Adipocyte (in vitro differentiated cells): ENCODE measurements at regions not wholly inside any gene's neighbourhood (a gene's known extent, or its start where the extent isn't known, plus 50 kb on each side); places are given as distances from the start of the nearest gene placed in this dataset.

Source experiments
- DNase-seq: peaks from one replicate; pipeline ENCODE4 v3.0.0-alpha.2; 2015; ENCODE audit warnings: low read depth
- H3K27me3 ChIP-seq: replicated peaks from 2 replicates; pipeline ENCODE4 v1.7.0; 2013; ENCODE audit warnings: mild to moderate bottlenecking, low read length, moderate library complexity; ENCODE audit not compliant: control insufficient read depth, insufficient read depth
- H3K36me3 ChIP-seq: 2 replicates; pipeline ENCODE4 v1.7.0; 2013; ENCODE audit warnings: low read length, mild to moderate bottlenecking, moderate library complexity; ENCODE audit not compliant: control insufficient read depth, insufficient read depth, severe bottlenecking
- H3K4me1 ChIP-seq: 2 replicates; pipeline ENCODE4 v1.7.0; 2013; ENCODE audit warnings: mild to moderate bottlenecking, low read length, moderate library complexity; ENCODE audit not compliant: control insufficient read depth, insufficient read depth
- H3K4me3 ChIP-seq: 2 replicates; pipeline ENCODE4 v1.7.0; 2013; ENCODE audit warnings: mild to moderate bottlenecking, low read length, moderate library complexity
- H3K9ac ChIP-seq: 2 replicates; pipeline ENCODE4 v1.7.0; 2013; ENCODE audit warnings: mild to moderate bottlenecking, low read length, moderate library complexity
- H3K9me3 ChIP-seq: 2 replicates; pipeline ENCODE4 v1.7.0; 2013; ENCODE audit warnings: mild to moderate bottlenecking, low read length, moderate library complexity; ENCODE audit not compliant: control insufficient read depth

- H3K4me1 ChIP-seq, result peaks cover 36% of the 10 kb centered on the region
- H3K36me3 ChIP-seq, result no peaks in the 10 kb centered on the region
- H3K9ac ChIP-seq, result no peak overlapping the region
- no peaks in the 10 kb centered on the region for H3K27me3 ChIP-seq
- no peak overlapping the region for H3K4me3 ChIP-seq
- no peaks in the 10 kb centered on the region for H3K9me3 ChIP-seq
- DNase-seq, result no peak
Measured at GRCh38 chr9:88783711-88784083, 207.6 kb upstream of the S1PR3 start.

- Histone ChIP-seq H3K36me3 (no peaks in the 10 kb centered on the region), H3K9me3 (no peaks in the 10 kb centered on the region), H3K4me1 (peaks cover 45% of the 10 kb centered on the region), H3K27me3 (no peaks in the 10 kb centered on the region), H3K9ac (no peak overlapping the region), H3K4me3 (no peak overlapping the region)
- no peak for DNase-seq
Measured at GRCh38 chr9:88784960-88785359, 206.3 kb upstream of the S1PR3 start.

GRCh38 chr9:88786291-88787079 lies 204.8 kb upstream of the S1PR3 start:
- DNase-seq, result no peak
- Histone ChIP-seq H3K27me3 (no peaks in the 10 kb centered on the region), H3K9me3 (no peaks in the 10 kb centered on the region), H3K36me3 (no peaks in the 10 kb centered on the region), H3K4me1 (peaks cover 57% of the 10 kb centered on the region), H3K4me3 (no peak overlapping the region), H3K9ac (no peak overlapping the region)

- Histone ChIP-seq H3K4me1 (peaks cover 40% of the 10 kb centered on the region), H3K9ac (no peak overlapping the region), H3K36me3 (no peaks in the 10 kb centered on the region), H3K4me3 (no peak overlapping the region), H3K9me3 (no peaks in the 10 kb centered on the region), H3K27me3 (no peaks in the 10 kb centered on the region)
- DNase-seq, result no peak
Measured at GRCh38 chr9:88789785-88790184, 201.5 kb upstream of the S1PR3 start.

- H3K4me1 ChIP-seq, result peaks cover 38% of the 10 kb centered on the region
- no peak overlapping the region for H3K9ac ChIP-seq
- H3K9me3 ChIP-seq, result no peaks in the 10 kb centered on the region
- H3K27me3 ChIP-seq, result no peaks in the 10 kb centered on the region
- H3K4me3 ChIP-seq, result no peak overlapping the region
- DNase-seq, result peak; percentile 89
- no peaks in the 10 kb centered on the region for H3K36me3 ChIP-seq
Measured at GRCh38 chr9:88791105-88791805, 200.0 kb upstream of the S1PR3 start.

- Histone ChIP-seq H3K27me3 (no peaks in the 10 kb centered on the region), H3K4me3 (no peak overlapping the region), H3K9ac (no peak overlapping the region), H3K9me3 (no peaks in the 10 kb centered on the region), H3K4me1 (peaks cover 29% of the 10 kb centered on the region), H3K36me3 (no peaks in the 10 kb centered on the region)
- no peak for DNase-seq
Measured at GRCh38 chr9:88792502-88792901, 198.8 kb upstream of the S1PR3 start.

- H3K4me1 ChIP-seq, result peaks cover 28% of the 10 kb centered on the region
- no peaks in the 10 kb centered on the region for H3K9me3 ChIP-seq
- DNase-seq, result no peak
- no peaks in the 10 kb centered on the region for H3K27me3 ChIP-seq
- H3K4me3 ChIP-seq, result no peak overlapping the region
- H3K9ac ChIP-seq, result no peak overlapping the region
- H3K36me3 ChIP-seq, result no peaks in the 10 kb centered on the region
Measured at GRCh38 chr9:88794100-88794499, 197.2 kb upstream of the S1PR3 start.

- peaks cover 2% of the 10 kb centered on the region for H3K4me1 ChIP-seq
- H3K36me3 ChIP-seq, result no peaks in the 10 kb centered on the region
- no peak for DNase-seq
- no peak overlapping the region for H3K4me3 ChIP-seq
- no peak overlapping the region for H3K9ac ChIP-seq
- no peaks in the 10 kb centered on the region for H3K27me3 ChIP-seq
- H3K9me3 ChIP-seq, result no peaks in the 10 kb centered on the region
Measured at GRCh38 chr9:88796947-88797346, 194.3 kb upstream of the S1PR3 start.

GRCh38 chr9:88798476-88798875 lies 192.8 kb upstream of the S1PR3 start:
- Histone ChIP-seq H3K4me3 (no peak overlapping the region), H3K27me3 (no peaks in the 10 kb centered on the region), H3K4me1 (no peaks in the 10 kb centered on the region), H3K9me3 (no peaks in the 10 kb centered on the region), H3K36me3 (no peaks in the 10 kb centered on the region), H3K9ac (no peak overlapping the region)
- DNase-seq, result no peak

- Histone ChIP-seq H3K9me3 (no peaks in the 10 kb centered on the region), H3K9ac (no peak overlapping the region), H3K36me3 (no peaks in the 10 kb centered on the region), H3K4me1 (peaks cover 5% of the 10 kb centered on the region), H3K27me3 (no peaks in the 10 kb centered on the region), H3K4me3 (no peak overlapping the region)
- DNase-seq, result no peak
Measured at GRCh38 chr9:88799541-88800328, 191.5 kb upstream of the S1PR3 start.

GRCh38 chr9:88800329-88800682 lies 191.0 kb upstream of the S1PR3 start:
- no peak for DNase-seq
- no peaks in the 10 kb centered on the region for H3K36me3 ChIP-seq
- no peaks in the 10 kb centered on the region for H3K27me3 ChIP-seq
- H3K4me1 ChIP-seq, result peaks cover 5% of the 10 kb centered on the region
- H3K4me3 ChIP-seq, result no peak overlapping the region
- H3K9me3 ChIP-seq, result no peaks in the 10 kb centered on the region
- no peak overlapping the region for H3K9ac ChIP-seq
